DOHH2 (cell line): ENCODE measurements at regions not wholly inside any gene's neighbourhood (a gene's known extent, or its start where the extent isn't known, plus 50 kb on each side); places are given as distances from the start of the nearest gene placed in this dataset.

ENCODE experiments used
- H3F3A ChIP-seq: fragments of 200-600 bp; sonication (generic), shearing (Covaris generic); 2 replicates; pipeline ENCODE4 v1.6.0; 2016; ENCODE audit warnings: antibody characterized with exemption, mild to moderate bottlenecking; ENCODE audit not compliant: control insufficient read depth, insufficient read depth
- H3K27ac ChIP-seq: fragments of 200-600 bp; sonication (generic); 2 replicates; pipeline ENCODE4 v1.5.1; 2014; ENCODE audit warnings: low read depth, mild to moderate bottlenecking, low read length, moderate library complexity
- H3K27me3 ChIP-seq: fragments of 200-600 bp; sonication (generic); 2 replicates; pipeline ENCODE4 v1.6.1; 2014; ENCODE audit warnings: mild to moderate bottlenecking, low read length, mixed read lengths; ENCODE audit not compliant: control insufficient read depth
- H3K36me3 ChIP-seq: fragments of 200-600 bp; sonication (generic); 2 replicates; pipeline ENCODE4 v1.6.1; 2014; ENCODE audit warnings: mild to moderate bottlenecking, low read length, moderate library complexity, mixed read lengths; ENCODE audit not compliant: control insufficient read depth
- H3K4me1 ChIP-seq: fragments of 200-600 bp; sonication (generic); 2 replicates; pipeline ENCODE4 v1.6.1; 2014; ENCODE audit warnings: mild to moderate bottlenecking, low read length, mixed read lengths; ENCODE audit not compliant: control insufficient read depth
- H3K4me2 ChIP-seq: fragments of 200-600 bp; sonication (generic); 2 replicates; pipeline ENCODE4 v1.6.0; 2014; ENCODE audit warnings: mild to moderate bottlenecking, low read length, moderate library complexity
- H3K4me3 ChIP-seq: fragments of 200-600 bp; sonication (generic); 2 replicates; pipeline ENCODE4 v1.5.1; 2014; ENCODE audit warnings: mild to moderate bottlenecking, low read length, mixed read lengths
- H3K79me2 ChIP-seq: fragments of 200-600 bp; sonication (generic); 2 replicates; pipeline ENCODE4 v1.6.1; 2014; ENCODE audit warnings: mild to moderate bottlenecking, low read length, mixed read lengths; ENCODE audit not compliant: control insufficient read depth
- H3K9me2 ChIP-seq: fragments of 200-600 bp; sonication (generic); replicated peaks from 2 replicates; pipeline ENCODE4 v1.6.1; 2014; ENCODE audit warnings: mild to moderate bottlenecking, low read length, mixed read lengths; ENCODE audit not compliant: control insufficient read depth
- H3K9me3 ChIP-seq: fragments of 200-600 bp; sonication (generic); 2 replicates; pipeline ENCODE4 v1.6.1; 2014; ENCODE audit warnings: antibody characterized with exemption, low read length, mixed read lengths; ENCODE audit not compliant: control insufficient read depth, insufficient read depth
- H4K20me1 ChIP-seq: fragments of 200-600 bp; sonication (generic); 2 replicates; pipeline ENCODE4 v1.6.0; 2014; ENCODE audit warnings: low read depth, mild to moderate bottlenecking, antibody characterized with exemption, low read length, moderate library complexity; ENCODE audit not compliant: control insufficient read depth, insufficient read depth
- CTCF ChIP-seq: fragments of 200-600 bp; sonication (generic); IDR thresholded peaks from one replicate; pipeline ENCODE4 v1.5.1; 2014; ENCODE audit warnings: antibody characterized with exemption, mild to moderate bottlenecking, low read depth, low read length; ENCODE audit not compliant: poor library complexity, severe bottlenecking
- EZH2phosphoT487 ChIP-seq: fragments of 200-600 bp; sonication (generic); IDR thresholded peaks from 2 replicates; pipeline ENCODE4 v1.6.1; 2017; ENCODE audit warnings: borderline replicate concordance, mild to moderate bottlenecking, antibody characterized with exemption, low read length, moderate library complexity, mixed read lengths

- no peak overlapping the region for H3K4me2 ChIP-seq
- H3K4me3 ChIP-seq, result no peak overlapping the region
- H3K4me1 ChIP-seq, result no peaks in the 10 kb centered on the region
- H3K9me3 ChIP-seq, result no peaks in the 10 kb centered on the region
- H3F3A ChIP-seq, result no peaks in the 10 kb centered on the region
- H4K20me1 ChIP-seq, result no peaks in the 10 kb centered on the region
- no peaks in the 10 kb centered on the region for H3K79me2 ChIP-seq
- TF ChIP-seq CTCF, result no peak
- no peak for TF ChIP-seq EZH2phosphoT487
- H3K27ac ChIP-seq, result no peak overlapping the region
- no peaks in the 10 kb centered on the region for H3K9me2 ChIP-seq
- H3K27me3 ChIP-seq, result no peaks in the 10 kb centered on the region
- H3K36me3 ChIP-seq, result no peaks in the 10 kb centered on the region
Observed at GRCh38 chr6:9461188-9461587, 953.7 kb downstream of the TFAP2A start.

GRCh38 chr6:9458424-9458823 lies 956.5 kb downstream of the TFAP2A start:
- Histone ChIP-seq H3K4me2 (no peak overlapping the region), H3K79me2 (no peaks in the 10 kb centered on the region), H3K9me2 (no peaks in the 10 kb centered on the region), H3K4me3 (no peak overlapping the region), H3K27ac (no peak overlapping the region), H3K36me3 (no peaks in the 10 kb centered on the region), H3K27me3 (no peaks in the 10 kb centered on the region), H3K9me3 (no peaks in the 10 kb centered on the region), H3F3A (no peaks in the 10 kb centered on the region), H4K20me1 (no peaks in the 10 kb centered on the region), H3K4me1 (no peaks in the 10 kb centered on the region)
- TF ChIP-seq CTCF, result no peak
- TF ChIP-seq EZH2phosphoT487, result no peak

GRCh38 chr6:9455864-9456658 lies 958.8 kb downstream of the TFAP2A start:
- H3K4me3 ChIP-seq, result no peak overlapping the region
- no peak overlapping the region for H3K4me2 ChIP-seq
- no peak overlapping the region for H3K27ac ChIP-seq
- no peaks in the 10 kb centered on the region for H3F3A ChIP-seq
- H3K79me2 ChIP-seq, result no peaks in the 10 kb centered on the region
- no peaks in the 10 kb centered on the region for H3K4me1 ChIP-seq
- H3K36me3 ChIP-seq, result no peaks in the 10 kb centered on the region
- H3K27me3 ChIP-seq, result no peaks in the 10 kb centered on the region
- no peaks in the 10 kb centered on the region for H4K20me1 ChIP-seq
- no peaks in the 10 kb centered on the region for H3K9me2 ChIP-seq
- TF ChIP-seq EZH2phosphoT487, result no peak
- no peak for TF ChIP-seq CTCF
- no peaks in the 10 kb centered on the region for H3K9me3 ChIP-seq
